Activated T-cell treated with anti-CD3 and anti-CD28 coated beads for 4 hours (primary cell): ENCODE measurements at regions not wholly inside any gene's neighbourhood (a gene's known extent, or its start where the extent isn't known, plus 50 kb on each side); places are given as distances from the start of the nearest gene placed in this dataset.

Experiments
- DNase-seq: peaks from one replicate; pipeline ENCODE4 v3.0.0-alpha.2; 2020

DNA sequence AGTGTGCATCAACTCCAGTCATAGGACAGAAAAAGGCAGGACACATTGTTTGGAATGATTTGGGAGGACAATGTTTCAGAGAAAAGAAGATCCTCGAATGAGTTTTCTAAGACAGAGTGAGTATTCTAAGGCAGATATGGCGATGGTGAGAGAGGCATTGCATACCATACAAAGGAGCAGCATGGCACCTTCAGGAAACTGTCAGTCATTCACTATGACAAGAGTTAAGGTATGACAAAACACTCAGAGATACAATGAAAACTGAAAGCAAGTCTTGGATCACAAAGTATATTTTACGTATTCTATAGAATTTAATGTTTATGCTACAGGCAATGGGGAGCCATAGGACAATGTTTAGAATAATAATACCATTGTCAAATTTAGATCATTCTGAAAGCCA lies 337.4 kb upstream of the LYPLAL1 start:
- no peak for DNase-seq

DNA sequence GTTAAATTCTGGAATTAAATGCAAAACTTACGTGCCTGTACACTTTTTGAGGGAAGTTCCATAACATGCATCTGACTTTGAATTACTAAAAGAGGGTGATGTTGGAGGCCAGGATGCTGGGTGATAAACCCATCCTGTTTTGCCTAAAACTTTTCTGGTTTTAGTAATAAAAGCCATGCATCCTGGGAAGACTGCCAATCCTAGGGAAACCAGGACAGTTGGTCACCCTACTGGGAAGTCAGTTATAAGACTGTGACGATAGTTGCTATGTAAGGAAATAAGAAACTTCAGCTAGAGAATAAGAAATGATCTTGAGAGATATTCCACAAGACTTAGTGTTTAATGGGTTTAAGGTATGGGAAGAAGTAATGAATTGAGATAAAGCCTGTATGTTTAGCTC lies 336.6 kb upstream of the LYPLAL1 start:
- no peak for DNase-seq

GRCh38 chr1:218845589-218845988 lies 328.1 kb upstream of the LYPLAL1 start:
- no peak for DNase-seq

DNA sequence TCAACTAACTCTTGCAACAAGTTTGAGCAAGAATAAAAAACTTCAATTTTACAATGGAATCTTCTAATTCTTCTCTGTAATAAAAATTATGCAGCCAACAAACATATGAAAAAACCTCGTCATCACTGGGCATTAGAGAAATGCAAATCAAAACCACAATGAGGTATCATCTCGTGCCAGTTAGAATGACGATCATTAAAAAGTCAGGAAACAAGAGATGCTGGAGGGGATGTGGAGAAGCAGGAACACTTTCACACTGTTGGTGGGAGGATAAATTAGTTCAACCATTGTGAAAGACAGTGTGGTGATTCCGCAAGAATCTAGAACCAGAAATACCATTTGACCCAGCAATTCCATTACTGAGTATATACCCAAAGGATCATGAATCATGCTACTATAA lies 327.5 kb upstream of the LYPLAL1 start:
- no peak for DNase-seq

GRCh38 chr1:218847089-218847768 lies 326.4 kb upstream of the LYPLAL1 start:
- DNase-seq: no peak

DNA sequence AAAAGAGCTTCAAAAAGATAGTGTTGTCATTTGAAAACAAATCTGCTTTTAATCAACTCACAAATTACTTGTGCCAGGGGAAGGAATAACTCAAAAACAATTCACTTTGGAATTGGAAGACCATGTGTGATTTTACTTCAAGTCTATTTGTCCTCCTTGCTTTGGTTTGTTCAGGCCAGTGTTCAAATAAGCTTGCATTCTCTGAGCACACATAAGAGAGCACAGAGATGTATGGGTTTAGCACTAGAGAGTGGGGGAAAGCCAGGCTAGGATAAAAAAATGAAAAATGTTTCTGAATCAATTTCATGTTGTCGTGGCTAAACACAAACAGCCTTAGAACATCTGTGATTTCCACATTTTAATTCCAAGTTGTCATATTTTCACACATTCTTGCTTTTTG lies 325.7 kb upstream of the LYPLAL1 start:
- DNase-seq: no peak

DNA sequence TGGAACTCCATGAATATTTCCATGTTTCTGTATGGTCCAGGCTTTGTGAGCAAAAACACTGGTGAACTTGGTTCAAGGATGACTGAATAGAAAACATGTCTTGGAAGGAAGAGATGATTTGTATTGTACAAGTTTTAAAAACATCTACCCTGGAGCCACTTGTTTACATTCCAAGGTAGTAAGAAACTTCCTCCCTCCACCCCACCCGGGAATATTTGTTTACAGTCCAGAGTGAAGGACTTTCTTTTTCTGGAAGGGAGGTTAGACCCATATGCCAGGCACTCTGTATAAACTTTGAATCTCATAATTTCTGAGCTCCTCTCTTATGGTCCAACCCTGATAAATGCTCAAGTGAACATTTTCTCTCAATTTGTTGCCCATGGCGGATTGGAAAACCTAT lies 323.3 kb upstream of the LYPLAL1 start:
- no peak for DNase-seq

DNA sequence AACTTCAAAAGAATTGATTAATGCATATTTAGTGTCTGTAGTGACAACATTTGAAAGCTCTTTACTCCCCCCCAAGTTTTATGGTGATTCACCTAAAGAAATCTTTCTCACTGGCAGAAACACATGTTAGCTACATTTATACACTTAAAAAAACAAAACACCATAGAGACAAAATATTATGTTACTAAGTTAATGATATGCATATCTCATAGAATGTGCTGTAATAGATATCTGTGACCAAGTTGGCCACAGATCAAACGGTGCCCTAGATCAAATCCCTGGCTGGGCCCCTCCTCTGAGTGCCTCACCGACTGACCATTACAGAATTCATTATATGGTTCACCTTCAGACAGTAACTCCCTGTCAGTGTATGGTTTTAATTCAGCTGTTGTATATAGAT lies 322.1 kb upstream of the LYPLAL1 start:
- no peak for DNase-seq

DNA sequence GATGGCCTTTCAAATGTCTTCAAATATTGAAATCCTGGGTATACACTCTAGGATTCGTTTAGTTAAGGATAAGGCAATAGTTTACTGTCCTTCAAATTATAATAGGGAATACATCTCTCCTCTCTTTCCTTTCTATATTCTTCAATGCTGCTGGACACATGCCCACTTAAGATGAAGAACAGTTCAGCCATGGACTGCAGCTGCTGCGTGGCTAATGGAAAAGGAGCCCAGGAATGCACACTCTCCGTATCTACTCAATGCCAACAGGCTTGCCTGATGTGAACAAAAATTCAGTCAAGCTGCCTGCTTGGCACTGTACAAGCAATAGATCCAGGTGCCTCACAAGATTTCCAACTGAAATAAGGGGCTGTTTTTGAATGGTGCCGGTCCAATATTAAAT lies 321.2 kb upstream of the LYPLAL1 start:
- no peak for DNase-seq

GRCh38 chr1:218863987-218864386 lies 309.7 kb upstream of the LYPLAL1 start:
- DNase-seq: no peak

DNA sequence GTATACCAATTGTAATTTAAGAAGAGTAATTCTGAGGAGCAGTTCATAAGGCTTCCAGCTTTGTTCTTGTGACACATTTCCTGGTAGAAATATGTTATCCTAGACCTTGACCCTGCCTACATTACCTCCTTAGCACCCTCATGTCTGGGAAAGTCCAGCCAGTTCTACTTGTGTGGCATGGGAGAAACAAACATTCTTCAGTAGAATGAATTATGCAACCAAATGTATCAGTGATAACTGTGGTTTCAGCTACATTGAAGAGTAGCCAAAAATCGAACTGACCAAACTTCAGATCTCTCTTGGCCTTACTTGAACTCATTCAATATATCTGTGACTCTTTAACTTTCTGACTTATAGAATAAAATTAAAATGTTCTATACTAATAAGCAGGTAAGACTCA lies 308.1 kb upstream of the LYPLAL1 start:
- DNase-seq: no peak

- no peak for DNase-seq
Observed at GRCh38 chr1:218866507-218866906, 307.2 kb upstream of the LYPLAL1 start.

GRCh38 chr1:218867066-218867465 lies 306.6 kb upstream of the LYPLAL1 start:
- DNase-seq: no peak

GRCh38 chr1:218867941-218868626 lies 305.6 kb upstream of the LYPLAL1 start:
- DNase-seq: no peak

DNA sequence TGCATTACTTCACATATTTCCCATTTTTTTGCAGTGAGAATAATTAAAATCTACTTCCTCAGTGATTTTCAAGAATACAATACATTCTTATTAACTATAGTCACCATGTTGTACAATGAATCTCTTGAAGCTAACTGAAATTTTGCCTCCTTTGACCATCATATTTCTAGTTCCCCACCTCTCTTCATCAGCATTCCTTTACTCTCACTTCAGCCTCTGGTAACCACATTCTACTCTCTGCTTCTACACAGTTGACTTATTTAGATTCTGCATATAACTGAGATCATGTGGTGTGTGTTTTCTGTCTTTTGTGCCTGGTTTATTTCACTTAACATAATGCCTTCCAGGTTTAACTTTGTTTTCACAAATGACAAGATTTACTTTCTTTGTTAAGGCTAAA lies 304.4 kb upstream of the LYPLAL1 start:
- no peak for DNase-seq

DNA sequence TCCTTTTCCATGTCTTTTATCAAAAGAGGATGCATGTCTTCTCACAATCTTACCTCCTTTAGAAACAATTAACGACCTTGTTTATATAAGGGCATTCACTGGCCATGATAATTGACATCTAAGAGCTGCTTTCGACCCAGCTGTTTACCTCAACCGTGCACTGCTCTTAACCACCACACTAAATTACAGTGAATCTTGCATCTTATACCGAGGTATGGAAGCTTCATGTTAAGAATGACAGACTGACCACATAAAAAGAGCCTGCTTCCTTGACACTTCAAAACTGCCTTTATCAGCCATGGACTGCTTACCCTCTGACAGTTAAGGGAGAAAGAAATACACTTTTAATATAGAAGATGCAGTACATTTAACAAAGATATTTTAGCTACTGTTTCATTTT lies 301.7 kb upstream of the LYPLAL1 start:
- no peak for DNase-seq

DNA sequence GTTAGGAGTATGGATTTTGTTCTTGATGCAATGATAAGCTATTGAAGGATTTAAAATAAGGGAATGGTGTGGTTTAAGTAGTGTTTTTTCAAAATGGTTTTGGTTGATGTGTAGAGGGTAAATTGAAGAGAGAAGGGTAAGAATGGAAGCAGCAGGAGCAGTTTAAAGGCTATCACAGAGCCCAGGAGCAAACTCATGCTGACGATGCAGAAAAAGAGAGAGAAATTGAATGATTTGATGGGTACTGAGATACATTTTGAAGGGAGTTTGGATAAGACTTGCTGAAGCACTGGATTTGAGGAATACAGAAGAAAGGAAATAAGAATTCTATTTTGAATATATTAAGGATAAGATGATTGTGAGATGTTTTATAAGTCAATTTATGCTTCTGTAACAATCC lies 300.8 kb upstream of the LYPLAL1 start:
- DNase-seq: no peak

GRCh38 chr1:218874313-218874712 lies 299.4 kb upstream of the LYPLAL1 start:
- no peak for DNase-seq

DNA sequence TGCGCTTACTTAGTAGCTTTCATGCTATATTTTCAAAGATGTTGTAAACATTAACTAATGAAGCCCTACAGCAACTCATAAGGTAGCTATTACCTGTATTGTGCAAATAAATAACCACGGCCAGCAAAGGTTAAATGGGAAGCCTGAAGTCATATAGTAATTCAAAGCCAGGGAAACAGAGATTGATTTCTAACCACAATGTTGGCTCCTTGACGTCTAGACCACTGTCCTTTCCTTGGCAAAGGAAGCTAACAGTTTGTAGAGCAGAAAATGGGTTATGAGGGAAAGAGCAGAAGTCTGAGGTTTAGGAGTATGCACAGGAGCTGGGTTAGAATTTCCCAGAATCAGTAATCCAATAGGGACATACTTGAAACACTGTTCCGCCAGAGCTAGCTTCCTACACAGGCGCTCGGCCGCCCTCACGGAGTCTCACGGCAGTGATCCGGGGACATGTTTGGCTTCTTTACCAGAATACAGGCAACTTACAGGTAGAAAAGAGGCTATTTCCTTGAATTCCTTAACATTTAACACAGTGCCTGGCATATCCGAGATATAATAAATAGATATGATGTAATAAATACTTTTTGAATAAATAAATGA lies 298.8 kb upstream of the LYPLAL1 start:
- no peak for DNase-seq

DNA sequence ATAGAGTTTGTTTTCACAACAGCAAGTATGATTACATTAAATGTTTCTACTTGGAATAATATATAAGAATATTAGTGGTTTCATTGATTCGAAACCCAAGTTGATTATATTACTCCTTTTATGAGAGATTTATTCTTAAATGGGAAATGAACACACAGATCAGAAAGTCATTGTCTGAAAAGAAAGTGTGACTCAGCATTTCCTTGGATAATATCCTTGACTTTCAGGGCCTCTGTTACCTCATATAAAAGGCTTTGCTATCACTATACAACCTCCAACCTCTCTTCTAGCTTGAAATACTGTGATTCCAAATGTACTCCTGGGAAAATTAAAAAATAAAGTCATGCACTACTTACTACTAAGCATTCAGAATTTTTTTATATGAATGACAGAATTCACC lies 295.3 kb upstream of the LYPLAL1 start:
- no peak for DNase-seq

DNA sequence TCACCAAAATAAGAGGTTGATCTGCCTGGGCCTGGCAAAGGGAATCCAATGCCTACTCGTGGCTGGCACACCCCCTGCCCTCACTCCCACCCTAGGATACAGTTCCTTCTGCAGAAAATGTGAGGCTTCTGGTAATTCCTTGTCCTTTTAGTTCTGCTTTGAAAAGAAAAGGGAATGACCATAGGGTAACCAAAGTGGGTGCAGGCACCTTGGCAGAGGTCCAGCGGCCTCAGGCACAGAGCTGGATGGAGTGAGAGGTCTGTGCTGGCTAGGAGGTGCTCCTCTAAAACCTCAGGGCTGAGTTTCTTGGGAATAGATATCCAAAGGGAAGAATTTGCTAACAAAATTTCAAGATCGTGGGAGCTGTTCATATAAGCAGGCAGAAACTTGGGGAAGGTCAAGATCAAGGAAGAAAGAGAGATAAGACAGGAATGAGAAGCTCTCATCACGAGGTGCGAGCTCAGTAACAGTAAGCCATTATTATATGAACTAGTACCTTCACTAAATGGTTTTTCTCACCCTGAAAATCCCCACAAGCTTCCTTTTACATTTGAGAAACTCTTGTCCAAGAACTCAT lies 293.1 kb upstream of the LYPLAL1 start:
- no peak for DNase-seq

DNA sequence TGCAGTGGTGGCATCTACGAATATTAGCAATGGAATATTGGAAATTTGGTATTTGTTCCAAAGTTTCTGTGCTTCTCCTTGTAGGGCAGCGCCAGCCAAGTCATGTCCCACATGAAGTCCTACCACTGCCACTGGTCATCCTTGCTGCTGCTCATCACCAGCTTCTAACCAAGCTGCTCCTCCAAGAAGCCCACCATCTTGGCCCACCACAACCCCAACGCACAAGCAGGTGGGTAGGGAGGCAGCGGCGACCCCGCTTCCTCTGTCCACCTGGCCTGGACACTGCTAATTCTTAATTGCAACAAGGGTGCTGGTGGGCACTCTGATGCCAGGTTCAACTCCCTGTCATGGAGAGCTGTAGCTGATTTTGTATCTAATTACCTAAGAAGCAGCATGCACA lies 291.2 kb upstream of the LYPLAL1 start:
- no peak for DNase-seq

GRCh38 chr1:218886101-218886871 lies 287.4 kb upstream of the LYPLAL1 start:
- DNase-seq: no peak
